ENCODE measurements at regions not wholly inside any gene's neighbourhood (a gene's known extent, or its start where the extent isn't known, plus 50 kb on each side); places are given as distances from the start of the nearest gene placed in this dataset.
A peak's percentile ranks its signal among the peaks of the same experiment; 100 is the strongest.

DNA sequence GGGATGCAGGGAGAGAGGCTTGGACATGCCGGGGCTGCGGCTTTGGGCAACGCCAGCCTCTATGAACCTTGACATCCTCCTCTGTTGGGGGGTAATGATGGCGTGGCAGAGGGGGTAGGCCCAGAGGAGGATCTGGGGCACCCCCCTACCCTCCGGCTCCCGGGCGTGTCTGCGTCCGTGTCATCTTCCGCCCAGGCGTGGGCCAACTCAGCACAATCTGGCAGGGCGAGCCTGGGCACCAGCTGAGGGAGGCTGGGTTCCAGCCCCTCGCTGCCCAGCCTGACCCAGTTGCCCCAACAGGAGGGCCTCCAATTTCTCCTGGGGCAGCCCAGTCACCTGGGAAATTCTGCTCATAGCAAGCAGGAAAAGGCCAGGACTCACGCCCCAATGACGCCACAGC is 62.9 kb upstream of the IL17B start:
- DNase-seq: no peak

- no peak for DNase-seq
Measured at GRCh38 chr5:149441194-149441753, 62.2 kb upstream of the IL17B start.

DNA sequence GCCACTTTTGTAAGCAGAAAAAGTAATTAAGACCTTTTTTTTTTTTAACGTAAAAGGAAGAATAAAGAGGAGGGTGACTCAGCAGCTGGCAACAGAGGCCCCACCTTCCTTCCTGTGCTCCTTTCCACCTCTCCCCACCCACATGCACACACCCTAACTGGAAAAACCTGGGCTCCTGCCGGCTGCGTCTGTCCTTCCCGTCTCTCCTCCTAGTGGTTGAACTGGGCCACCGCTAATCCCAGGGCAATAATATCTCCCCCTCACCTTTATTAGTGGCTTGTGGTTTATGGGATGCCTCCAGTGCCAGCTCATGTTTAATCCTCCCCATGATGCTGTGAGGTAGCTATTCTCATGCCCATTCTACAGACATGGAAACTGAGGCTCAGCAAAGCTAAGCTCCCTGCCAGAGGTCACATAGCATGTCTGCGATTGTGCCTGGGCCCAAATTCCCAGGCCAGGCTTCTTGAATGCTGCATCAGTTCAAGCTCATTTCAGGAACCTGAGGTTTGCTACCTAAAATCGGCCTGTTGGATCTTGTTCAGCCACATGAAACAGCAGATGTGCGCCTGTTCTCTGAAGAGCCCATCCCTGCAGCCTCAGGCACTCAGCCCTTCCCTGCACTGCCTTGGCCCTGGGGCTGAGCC is 60.9 kb upstream of the IL17B start:
- no peak for DNase-seq

DNA sequence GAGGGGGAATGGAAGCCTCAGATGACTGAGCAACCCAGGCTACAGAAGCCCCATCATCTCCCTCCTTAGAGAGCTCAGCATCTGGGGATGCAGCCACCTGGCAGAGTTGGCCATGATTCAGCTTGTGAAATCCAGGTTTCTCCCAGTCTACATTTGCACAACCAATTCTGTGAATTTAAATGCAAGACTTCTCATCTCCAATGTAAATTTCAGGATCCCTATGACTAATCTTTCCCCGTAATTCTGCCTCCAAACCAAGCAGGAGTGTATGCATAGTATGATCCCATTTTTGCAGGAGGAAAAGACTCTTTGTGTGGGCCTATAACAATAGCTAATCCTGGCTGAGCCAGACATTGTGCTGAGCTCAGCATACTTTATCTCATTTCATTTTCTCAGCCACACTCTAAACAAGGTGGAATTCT is 59.6 kb upstream of the IL17B start:
- DNase-seq: no peak

- DNase-seq: no peak
Measured at GRCh38 chr5:149438281-149438680, 59.2 kb upstream of the IL17B start.

GRCh38 chr5:149437391-149438040 is 58.4 kb upstream of the IL17B start:
- DNase-seq: no peak

DNA sequence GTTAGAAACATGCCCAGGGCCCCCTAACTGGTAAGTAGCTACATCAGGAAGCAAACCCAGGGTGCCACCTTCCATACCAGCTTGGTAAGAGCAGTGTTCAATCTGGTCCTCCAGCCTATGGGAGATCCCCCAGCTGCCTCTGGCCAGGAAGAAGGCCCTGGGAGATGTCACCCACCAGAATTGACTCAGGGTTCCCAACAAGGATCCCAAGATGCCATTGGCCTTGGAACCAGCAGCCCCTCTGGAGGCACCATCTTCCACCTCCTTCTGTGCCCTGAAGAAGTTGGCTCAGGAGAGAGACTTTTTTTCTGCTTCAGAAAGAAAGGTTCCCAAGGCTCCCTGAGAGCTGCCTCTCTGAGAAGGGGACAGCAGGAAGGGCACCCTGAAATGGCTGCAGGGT is 56.6 kb upstream of the IL17B start:
- no peak for DNase-seq

DNA sequence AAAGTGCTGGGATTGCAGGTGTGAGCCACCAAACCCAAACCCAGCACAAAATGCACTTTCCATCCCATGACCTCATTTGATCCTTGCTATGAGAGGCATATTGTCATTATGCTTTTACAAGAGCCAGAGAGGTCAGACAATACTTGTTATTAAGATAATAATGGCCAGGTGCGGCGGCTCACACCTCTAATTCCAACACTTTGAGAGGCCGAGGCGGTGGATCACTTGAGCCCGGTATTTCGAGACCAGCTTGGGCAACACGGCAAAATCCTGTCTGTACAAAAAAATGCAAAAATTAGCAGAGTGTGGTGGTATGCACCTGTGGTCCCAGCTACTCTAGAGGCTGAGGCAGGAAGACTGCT is 55.9 kb upstream of the IL17B start:
- DNase-seq: no peak

DNA sequence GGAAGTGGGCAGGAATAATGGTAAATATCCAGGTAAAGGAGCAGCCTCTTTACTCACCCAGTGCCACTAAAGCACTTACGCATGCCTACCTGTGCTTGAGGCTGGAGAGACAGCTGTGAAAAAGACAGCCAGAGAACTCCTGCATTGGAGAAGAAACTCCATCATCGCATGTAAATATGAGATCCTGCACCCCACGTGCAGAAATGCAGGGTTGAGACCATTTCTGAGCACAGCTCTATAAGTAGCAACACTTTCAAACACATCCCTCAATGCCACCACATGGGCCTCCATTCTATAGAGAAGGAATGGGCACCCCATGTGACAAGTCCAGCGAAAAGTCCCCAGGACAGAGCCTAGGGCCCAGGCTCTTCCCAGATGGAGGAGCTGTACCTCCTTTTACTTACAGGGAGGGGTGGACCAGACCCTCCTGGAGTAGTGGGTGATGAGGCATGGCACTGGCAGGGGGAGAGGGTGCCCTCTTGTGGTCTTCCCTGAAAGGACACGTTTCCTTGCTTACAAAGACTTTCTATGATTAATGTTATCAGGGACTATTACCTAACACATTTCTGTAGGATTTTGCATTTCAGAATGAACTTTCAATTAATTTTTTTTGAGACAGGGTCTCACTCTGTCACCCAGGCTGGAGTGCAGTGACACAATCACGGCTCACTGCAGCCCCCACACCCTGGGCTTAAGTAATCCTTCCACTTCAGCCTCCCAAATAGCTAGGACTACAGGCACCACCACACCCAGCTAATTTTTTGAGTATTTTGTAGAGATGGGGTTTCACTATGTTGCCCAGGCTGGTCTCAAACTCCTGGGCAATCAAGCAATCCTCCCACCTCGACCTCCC is 55.3 kb upstream of the IL17B start:
- DNase-seq: peak; percentile 38 to 49

GRCh38 chr5:149433524-149434131 is 54.5 kb upstream of the IL17B start:
- no peak for DNase-seq

DNA sequence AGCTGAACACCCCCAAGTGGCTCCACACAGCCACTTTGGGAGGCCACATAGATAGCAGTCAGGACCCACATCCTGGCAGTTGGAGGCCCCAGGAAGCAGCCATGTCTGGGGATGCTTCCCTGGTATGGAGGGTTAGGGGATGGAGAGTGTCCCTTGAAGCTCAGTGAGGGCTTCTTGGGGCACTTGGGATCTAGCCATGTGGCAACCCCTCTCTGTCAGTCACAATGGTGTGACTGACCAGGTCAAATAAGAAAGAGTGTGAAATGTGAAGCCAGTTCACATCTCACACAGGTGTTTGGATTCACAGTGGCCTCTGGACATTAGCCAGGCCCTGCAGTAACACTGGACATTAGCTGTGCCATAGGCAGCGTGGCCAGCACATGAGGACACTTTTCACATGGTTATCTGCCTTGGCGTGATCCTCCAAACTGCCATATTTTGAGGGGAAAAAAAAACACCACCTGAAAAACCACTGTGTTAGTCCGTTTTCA is 53.9 kb upstream of the IL17B start:
- DNase-seq: no peak

GRCh38 chr5:149432376-149432775 is 53.3 kb upstream of the IL17B start:
- no peak for DNase-seq

- no peak for DNase-seq
Measured at GRCh38 chr5:149429839-149430721, 51.0 kb upstream of the IL17B start.

Data from CD4-positive, alpha-beta T cell treated with Interleukin-4 for 1 hour (primary cell).